Breast epithelium (tissue), 4 donors: ENCODE measurements at regions not wholly inside any gene's neighbourhood (a gene's known extent, or its start where the extent isn't known, plus 50 kb on each side); places are given as distances from the start of the nearest gene placed in this dataset.

Experiments used
- DNase-seq, 2 donors: peaks; one replicate each; pipeline ENCODE4 v3.0.0-alpha.2; 2019; ENCODE audit warnings: low spot score in 2 of 2
- H3K27ac ChIP-seq, 2 donors: fragments of 200-600 bp; sonication (generic) in 1 of 2; one replicate each; pipeline ENCODE4 v1.5.1; 2016 to 2019; ENCODE audit warnings: mild to moderate bottlenecking in 1 of 2
- H3K27me3 ChIP-seq, 2 donors: fragments of 200-600 bp; sonication (generic) in 1 of 2; one replicate each; pipeline versions ENCODE4 v1.5.1 to v1.6.0; 2017 to 2019; ENCODE audit warnings: control low read depth in 1 of 2, mild to moderate bottlenecking in 1 of 2
- H3K36me3 ChIP-seq: fragments of 200-600 bp; one replicate; pipeline ENCODE4 v1.5.1; 2019
- H3K4me1 ChIP-seq, 2 donors: fragments of 200-600 bp; sonication (generic); one replicate each; pipeline ENCODE4 v1.5.1; 2016 to 2019; ENCODE audit warnings: control low read depth in 1 of 2
- H3K4me3 ChIP-seq, 3 donors: fragments of 200-600 bp; sonication (generic); 1 replicate in 2 of 3; 2 replicates in 1 of 3; pipeline ENCODE4 v1.5.1; 2016 to 2019; ENCODE audit warnings: mild to moderate bottlenecking in 3 of 3, moderate library complexity in 2 of 3
- H3K9me3 ChIP-seq, 2 donors: fragments of 200-600 bp; sonication (generic) in 1 of 2; one replicate each; pipeline ENCODE4 v1.5.1; 2016 to 2019; ENCODE audit warnings: control low read depth in 1 of 2
- POLR2A ChIP-seq: fragments of 450-650 bp; IDR thresholded peaks from one replicate; pipeline ENCODE4 v1.6.1; 2016; ENCODE audit warnings: antibody characterized with exemption, mild to moderate bottlenecking, moderate library complexity
- POLR2AphosphoS5 ChIP-seq, 3 donors: sonication (generic); formaldehyde crosslinking; IDR thresholded peaks; one replicate each; pipeline ENCODE4 v1.6.1; 2017; ENCODE audit warnings: antibody characterized with exemption in 3 of 3
- intact Hi-C: fragments of 100-400 bp; cut with DNase I; formaldehyde crosslinking; loops from one replicate; pipeline ENCODE4 v1.15.1; 2023; ENCODE audit warnings: low total_unique reads
- TF ChIP-seq, protein P1 (sequence below), 3 donors: fragments of 450-650 bp; IDR thresholded peaks; one replicate each; pipeline ENCODE4 v1.5.1; 2016 to 2017; ENCODE audit warnings: antibody characterized with exemption in 3 of 3, mild to moderate bottlenecking in 3 of 3, moderate library complexity in 3 of 3

DNA sequence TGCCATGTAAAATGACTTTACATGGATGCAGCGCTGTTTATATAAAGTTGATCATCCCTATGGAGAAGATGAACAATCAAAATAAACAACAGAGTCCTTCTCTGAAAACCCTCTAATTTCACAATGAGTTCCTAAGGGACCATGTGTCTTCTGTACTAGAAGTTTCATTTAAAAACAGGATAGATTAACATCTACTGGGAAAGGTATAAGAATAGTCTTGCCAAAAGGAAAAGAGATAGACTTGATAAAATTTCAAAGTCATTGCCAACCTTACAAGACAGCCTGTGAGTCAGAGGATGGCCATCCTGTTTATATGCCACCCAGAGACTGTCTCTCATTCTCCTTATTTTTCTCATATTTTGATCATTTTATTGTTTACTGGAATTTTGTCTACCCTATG, 367.1 kb upstream of the PDE4D start:
- no peak for TF ChIP-seq POLR2AphosphoS5 (IDR thresholded peaks at IDR 0.05)
- TF ChIP-seq, protein P1, sequence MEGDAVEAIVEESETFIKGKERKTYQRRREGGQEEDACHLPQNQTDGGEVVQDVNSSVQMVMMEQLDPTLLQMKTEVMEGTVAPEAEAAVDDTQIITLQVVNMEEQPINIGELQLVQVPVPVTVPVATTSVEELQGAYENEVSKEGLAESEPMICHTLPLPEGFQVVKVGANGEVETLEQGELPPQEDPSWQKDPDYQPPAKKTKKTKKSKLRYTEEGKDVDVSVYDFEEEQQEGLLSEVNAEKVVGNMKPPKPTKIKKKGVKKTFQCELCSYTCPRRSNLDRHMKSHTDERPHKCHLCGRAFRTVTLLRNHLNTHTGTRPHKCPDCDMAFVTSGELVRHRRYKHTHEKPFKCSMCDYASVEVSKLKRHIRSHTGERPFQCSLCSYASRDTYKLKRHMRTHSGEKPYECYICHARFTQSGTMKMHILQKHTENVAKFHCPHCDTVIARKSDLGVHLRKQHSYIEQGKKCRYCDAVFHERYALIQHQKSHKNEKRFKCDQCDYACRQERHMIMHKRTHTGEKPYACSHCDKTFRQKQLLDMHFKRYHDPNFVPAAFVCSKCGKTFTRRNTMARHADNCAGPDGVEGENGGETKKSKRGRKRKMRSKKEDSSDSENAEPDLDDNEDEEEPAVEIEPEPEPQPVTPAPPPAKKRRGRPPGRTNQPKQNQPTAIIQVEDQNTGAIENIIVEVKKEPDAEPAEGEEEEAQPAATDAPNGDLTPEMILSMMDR (IDR thresholded peaks at IDR 0.05), result no peak
- intact Hi-C loops, result no loop called here
- Histone ChIP-seq H3K4me3 (no peak overlapping the region), H3K9me3 (no peaks in the 10 kb centered on the region), H3K27ac (no peak overlapping the region), H3K4me1 (no peaks in the 10 kb centered on the region), H3K36me3 (no peaks in the 10 kb centered on the region), H3K27me3 (no peaks in the 10 kb centered on the region)
- DNase-seq, result no peak

DNA sequence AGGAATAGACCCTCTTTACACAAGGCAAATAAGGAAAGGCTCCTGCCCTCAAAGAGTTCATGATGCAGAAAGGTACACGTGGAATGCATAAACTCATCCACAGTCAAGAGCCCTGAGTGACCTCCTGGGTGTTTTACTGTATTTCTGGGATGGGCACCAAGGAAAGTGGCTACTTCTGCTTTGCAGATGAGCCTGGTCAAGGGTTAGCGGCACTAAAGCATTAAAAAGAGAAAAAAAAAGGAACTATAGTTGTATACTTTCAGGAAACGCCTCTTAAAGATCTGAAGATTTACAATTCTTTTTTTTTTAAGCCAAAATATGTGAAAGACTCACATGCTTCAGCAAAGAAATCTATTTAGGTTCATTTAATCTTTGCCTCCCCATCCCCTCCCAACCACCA, 366.2 kb upstream of the PDE4D start:
- no peaks in the 10 kb centered on the region for H3K36me3 ChIP-seq
- no peak overlapping the region for H3K27ac ChIP-seq
- no peaks in the 10 kb centered on the region for H3K4me1 ChIP-seq
- TF ChIP-seq POLR2A, result no peak
- TF ChIP-seq, protein P1 (IDR thresholded peaks at IDR 0.05), result no peak
- no peak for TF ChIP-seq POLR2AphosphoS5 (IDR thresholded peaks at IDR 0.05)
- H3K27me3 ChIP-seq, result no peaks in the 10 kb centered on the region
- no peaks in the 10 kb centered on the region for H3K9me3 ChIP-seq
- no peak overlapping the region for H3K4me3 ChIP-seq
- intact Hi-C loops, result no loop called here
- DNase-seq, result no peak

DNA sequence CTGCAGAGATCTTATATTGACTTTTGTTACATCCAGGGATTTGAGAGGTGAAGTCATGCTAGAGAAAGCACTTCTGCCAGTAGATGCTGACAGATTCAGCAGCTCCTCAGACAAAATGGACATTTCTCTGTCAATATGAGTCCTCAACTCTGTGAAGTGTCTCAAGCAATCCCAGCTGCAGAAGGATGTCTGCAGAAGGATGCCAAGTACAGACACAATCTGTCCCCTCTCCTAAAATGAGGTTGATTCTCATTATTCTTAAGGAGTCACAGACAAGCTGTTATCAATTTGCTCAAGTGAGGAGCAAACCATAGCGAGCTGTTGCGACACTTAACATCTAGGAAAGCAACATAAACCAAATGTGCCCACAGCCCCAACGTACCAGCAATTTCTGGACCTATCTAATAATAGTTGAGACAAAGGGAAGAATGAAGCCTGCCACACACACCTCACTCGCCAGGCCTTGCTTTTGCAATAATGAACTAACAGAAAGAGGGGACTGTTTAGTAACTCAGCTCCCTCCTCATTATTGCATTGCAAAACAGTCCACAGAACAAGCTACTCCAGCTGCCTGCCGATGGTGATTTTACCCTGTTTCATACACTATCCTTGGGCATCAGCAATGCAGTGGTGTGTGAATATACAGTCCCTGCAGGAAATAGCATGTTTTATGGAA, 364.2 kb upstream of the PDE4D start:
- Histone ChIP-seq H3K36me3 (no peaks in the 10 kb centered on the region), H3K9me3 (no peaks in the 10 kb centered on the region), H3K4me3 (no peak overlapping the region), H3K27ac (no peak overlapping the region), H3K4me1 (no peaks in the 10 kb centered on the region), H3K27me3 (no peaks in the 10 kb centered on the region)
- no peak for TF ChIP-seq POLR2AphosphoS5 (IDR thresholded peaks at IDR 0.05)
- TF ChIP-seq, protein P1 (IDR thresholded peaks at IDR 0.05), result no peak
- intact Hi-C loops, result no loop called here
- DNase-seq, result no peak

GRCh38 chr5:60256546-60256945, 363.0 kb upstream of the PDE4D start:
- TF ChIP-seq POLR2AphosphoS5 (IDR thresholded peaks at IDR 0.05) (no peak), POLR2A (no peak)
- TF ChIP-seq, protein P1 (IDR thresholded peaks at IDR 0.05), result no peak
- Histone ChIP-seq H3K9me3 (no peaks in the 10 kb centered on the region), H3K27me3 (no peaks in the 10 kb centered on the region), H3K27ac (no peak overlapping the region), H3K36me3 (no peaks in the 10 kb centered on the region), H3K4me1 (no peaks in the 10 kb centered on the region), H3K4me3 (no peak overlapping the region)
- no peak for DNase-seq
- intact Hi-C loops, result no loop called here

- no peak for DNase-seq
- no peak overlapping the region for H3K4me3 ChIP-seq
- H3K36me3 ChIP-seq, result no peaks in the 10 kb centered on the region
- intact Hi-C loops, result no loop called here
- no peak for TF ChIP-seq POLR2AphosphoS5 (IDR thresholded peaks at IDR 0.05)
- TF ChIP-seq, protein P1 (IDR thresholded peaks at IDR 0.05), result no peak
- TF ChIP-seq POLR2A, result no peak
- H3K9me3 ChIP-seq, result peaks cover 4 to 10% of the 10 kb centered on the region in 2 donors
- no peaks in the 10 kb centered on the region for H3K27me3 ChIP-seq
- H3K27ac ChIP-seq, result no peak overlapping the region
- H3K4me1 ChIP-seq, result no peaks in the 10 kb centered on the region
These were observed 355.4 kb upstream of the PDE4D start for GRCh38 chr5:60248901-60249300.
